Coronary artery (tissue), 2 donors: ENCODE measurements at regions not wholly inside any gene's neighbourhood (a gene's known extent, or its start where the extent isn't known, plus 50 kb on each side); places are given as distances from the start of the nearest gene placed in this dataset.

Experiments used
- DNase-seq: peaks from one replicate; pipeline ENCODE4 v3.0.0-alpha.2; 2017; ENCODE audit warnings: low spot score
- H3K27ac ChIP-seq, 2 donors: fragments of 200-600 bp; sonication (generic); one replicate each; pipeline ENCODE4 v1.5.1; 2016 to 2019
- H3K4me3 ChIP-seq: fragments of 200-600 bp; sonication (generic); 2 replicates; pipeline ENCODE4 v1.5.1; 2016; ENCODE audit warnings: mild to moderate bottlenecking, moderate library complexity
- CTCF ChIP-seq: fragments of 200-600 bp; sonication (generic); IDR thresholded peaks from one replicate; pipeline ENCODE4 v1.5.1; 2019; ENCODE audit warnings: antibody characterized with exemption

- no peak for DNase-seq
- Histone ChIP-seq H3K27ac (no peak overlapping the region), H3K4me3 (no peak overlapping the region)
- TF ChIP-seq CTCF = no peak
These were observed 417.5 kb upstream of the MYT1L start for GRCh38 chr2:2748399-2749205.

- H3K27ac ChIP-seq = no peak overlapping the region
- no peak overlapping the region for H3K4me3 ChIP-seq
- no peak for TF ChIP-seq CTCF
- no peak for DNase-seq
These were observed 416.8 kb upstream of the MYT1L start for GRCh38 chr2:2747797-2748301.

GRCh38 chr2:2746731-2747130 lies 415.7 kb upstream of the MYT1L start:
- Histone ChIP-seq H3K4me3 (no peak overlapping the region), H3K27ac (no peak overlapping the region)
- DNase-seq = no peak
- TF ChIP-seq CTCF = no peak

- Histone ChIP-seq H3K27ac (no peak overlapping the region), H3K4me3 (no peak overlapping the region)
- no peak for DNase-seq
- no peak for TF ChIP-seq CTCF
These were observed 414.1 kb upstream of the MYT1L start for GRCh38 chr2:2744958-2745715.

- H3K4me3 ChIP-seq = no peak overlapping the region
- TF ChIP-seq CTCF = no peak
- H3K27ac ChIP-seq = no peak overlapping the region
- no peak for DNase-seq
These were observed 413.0 kb upstream of the MYT1L start for GRCh38 chr2:2744107-2744506.

GRCh38 chr2:2743164-2743571 lies 412.1 kb upstream of the MYT1L start:
- TF ChIP-seq CTCF = no peak
- Histone ChIP-seq H3K4me3 (no peak overlapping the region), H3K27ac (no peak overlapping the region)
- no peak for DNase-seq

GRCh38 chr2:2742726-2743125 lies 411.7 kb upstream of the MYT1L start:
- Histone ChIP-seq H3K4me3 (no peak overlapping the region), H3K27ac (no peak overlapping the region)
- DNase-seq = no peak
- TF ChIP-seq CTCF = no peak
